OCI-LY7 (cell line): ENCODE measurements at regions not wholly inside any gene's neighbourhood (a gene's known extent, or its start where the extent isn't known, plus 50 kb on each side); places are given as distances from the start of the nearest gene placed in this dataset.

Experiments
- BruUV-seq: library from RNA; stranded (reverse); fragments of 400-500 nt; replicated peaks from 2 replicates; lab custom pipeline; 2021; lab: Mats Ljungman, UMichigan
- CTCF ChIA-PET: fragments of 300-600 bp; sonication (Branson Sonifier 250); formaldehyde crosslinking; loops from one replicate; lab custom pipeline; 2022; ENCODE audit warnings: antibody characterized with exemption; ENCODE audit not compliant: unreplicated experiment; lab: Charles Lee
- POLR2A ChIA-PET: fragments of 300-600 bp; sonication (Branson Sonifier 250); formaldehyde crosslinking; loops from one replicate; lab custom pipeline; 2022; ENCODE audit warnings: antibody characterized with exemption; lab: Charles Lee
- DNase-seq: peaks from one replicate; pipeline ENCODE4 v3.0.0-alpha.2; 2015; ENCODE audit warnings: low spot score
- H2AFZ ChIP-seq: fragments of 200-600 bp; sonication (generic), shearing (Covaris generic); 2 replicates; pipeline ENCODE4 v1.6.1; 2014; ENCODE audit warnings: mild to moderate bottlenecking, antibody characterized with exemption, low read length, moderate library complexity
- H3K27ac ChIP-seq: fragments of 200-600 bp; sonication (generic); 2 replicates; pipeline ENCODE4 v1.5.1; 2014; ENCODE audit warnings: mixed run types, low read depth, mild to moderate bottlenecking, moderate library complexity, low read length, inconsistent platforms; ENCODE audit not compliant: poor library complexity, severe bottlenecking
- H3K36me3 ChIP-seq: fragments of 200-600 bp; sonication (generic); 2 replicates; pipeline ENCODE4 v1.6.1; 2014; ENCODE audit warnings: mild to moderate bottlenecking, antibody characterized with exemption, low read length, moderate library complexity, mixed read lengths; ENCODE audit not compliant: insufficient read depth
- H3K4me1 ChIP-seq: fragments of 200-600 bp; sonication (generic); 2 replicates; pipeline ENCODE4 v1.5.1; 2014; ENCODE audit warnings: mild to moderate bottlenecking, low read length; ENCODE audit not compliant: insufficient read depth, poor library complexity, severe bottlenecking
- H3K4me2 ChIP-seq: fragments of 200-600 bp; sonication (generic); 2 replicates; pipeline ENCODE4 v1.6.1; 2014; ENCODE audit warnings: mild to moderate bottlenecking, low read length
- H3K4me3 ChIP-seq: fragments of 200-600 bp; sonication (generic); 2 replicates; pipeline ENCODE4 v1.5.1; 2014; ENCODE audit warnings: mild to moderate bottlenecking, low read depth, low read length; ENCODE audit not compliant: poor library complexity, severe bottlenecking
- H3K79me2 ChIP-seq: fragments of 200-600 bp; sonication (generic); 2 replicates; pipeline ENCODE4 v1.6.1; 2016; ENCODE audit warnings: low read depth, mild to moderate bottlenecking, low read length, moderate library complexity, mixed read lengths; ENCODE audit not compliant: insufficient read depth
- H3K9me2 ChIP-seq: fragments of 200-600 bp; sonication (generic); 2 replicates; pipeline ENCODE4 v1.6.1; 2016; ENCODE audit warnings: mild to moderate bottlenecking, low read length, mixed read lengths; ENCODE audit not compliant: insufficient read depth
- H3K9me3 ChIP-seq: fragments of 200-600 bp; sonication (generic); 2 replicates; pipeline ENCODE4 v1.6.1; 2014; ENCODE audit warnings: mild to moderate bottlenecking, mixed run types, low read length, mixed read lengths
- H4K20me1 ChIP-seq: fragments of 200-600 bp; sonication (generic); 2 replicates; pipeline ENCODE4 v1.6.1; 2014; ENCODE audit warnings: mild to moderate bottlenecking, antibody characterized with exemption, low read length, moderate library complexity, mixed read lengths; ENCODE audit not compliant: insufficient read depth
- EZH2phosphoT487 ChIP-seq: fragments of 200-600 bp; sonication (generic); IDR thresholded peaks from 2 replicates; pipeline ENCODE4 v1.6.1; 2018; ENCODE audit warnings: low read depth, borderline replicate concordance, mild to moderate bottlenecking, mixed run types, antibody characterized with exemption, low read length, moderate library complexity, mixed read lengths
- intact Hi-C: fragments of 100-400 bp; cut with micrococcal nuclease; formaldehyde crosslinking; loops from one replicate; pipeline ENCODE4 v1.10.0; 2022; ENCODE audit not compliant: unreplicated experiment
- TF ChIP-seq, protein P1 (sequence below): fragments of 200-600 bp; sonication (generic); conservative IDR thresholded peaks from 2 replicates; pipeline ENCODE4 v1.5.1; 2014; ENCODE audit warnings: mild to moderate bottlenecking, antibody characterized with exemption, low read length, moderate library complexity, mixed read lengths

DNA sequence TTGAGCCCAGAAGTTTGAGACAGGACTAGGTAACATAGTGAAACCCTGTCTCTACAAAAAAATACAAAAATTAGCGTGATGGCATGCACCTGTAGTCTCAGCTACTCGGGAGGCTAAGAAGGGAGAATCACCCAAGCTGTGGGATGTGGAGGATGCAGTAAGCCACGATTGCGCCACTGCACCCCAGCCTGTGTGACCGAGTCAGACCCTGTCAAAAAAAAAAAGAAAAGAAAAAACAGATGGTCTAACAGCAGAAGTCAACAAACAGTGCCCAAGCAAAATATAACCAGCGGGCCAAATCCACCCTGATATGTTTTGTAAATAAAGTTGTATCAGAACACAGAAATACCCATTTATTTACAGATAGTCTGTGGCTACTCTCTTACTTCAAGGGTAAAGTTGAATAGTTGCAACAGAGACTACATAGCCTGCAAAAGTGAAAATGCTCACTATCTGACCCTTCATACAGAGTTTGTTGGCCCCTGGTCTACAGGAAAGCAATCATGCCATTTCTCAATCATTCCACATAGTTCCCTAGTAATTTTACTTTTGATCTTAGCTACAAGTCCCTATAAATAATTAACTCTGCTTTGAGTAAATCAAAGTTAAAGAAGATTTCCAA, 383.7 kb downstream of the TLE1 start:
- no peak for DNase-seq
- H3K36me3 ChIP-seq = no peaks in the 10 kb centered on the region
- H3K79me2 ChIP-seq = no peaks in the 10 kb centered on the region
- no peak overlapping the region for H3K4me3 ChIP-seq
- no peak overlapping the region for H3K27ac ChIP-seq
- ChIA-PET CTCF (no interaction called here), POLR2A (no interaction called here)
- H2AFZ ChIP-seq = no peak overlapping the region
- BruUV-seq = no TSS peak
- TF ChIP-seq, protein P1, sequence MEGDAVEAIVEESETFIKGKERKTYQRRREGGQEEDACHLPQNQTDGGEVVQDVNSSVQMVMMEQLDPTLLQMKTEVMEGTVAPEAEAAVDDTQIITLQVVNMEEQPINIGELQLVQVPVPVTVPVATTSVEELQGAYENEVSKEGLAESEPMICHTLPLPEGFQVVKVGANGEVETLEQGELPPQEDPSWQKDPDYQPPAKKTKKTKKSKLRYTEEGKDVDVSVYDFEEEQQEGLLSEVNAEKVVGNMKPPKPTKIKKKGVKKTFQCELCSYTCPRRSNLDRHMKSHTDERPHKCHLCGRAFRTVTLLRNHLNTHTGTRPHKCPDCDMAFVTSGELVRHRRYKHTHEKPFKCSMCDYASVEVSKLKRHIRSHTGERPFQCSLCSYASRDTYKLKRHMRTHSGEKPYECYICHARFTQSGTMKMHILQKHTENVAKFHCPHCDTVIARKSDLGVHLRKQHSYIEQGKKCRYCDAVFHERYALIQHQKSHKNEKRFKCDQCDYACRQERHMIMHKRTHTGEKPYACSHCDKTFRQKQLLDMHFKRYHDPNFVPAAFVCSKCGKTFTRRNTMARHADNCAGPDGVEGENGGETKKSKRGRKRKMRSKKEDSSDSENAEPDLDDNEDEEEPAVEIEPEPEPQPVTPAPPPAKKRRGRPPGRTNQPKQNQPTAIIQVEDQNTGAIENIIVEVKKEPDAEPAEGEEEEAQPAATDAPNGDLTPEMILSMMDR = no peak
- no peak for TF ChIP-seq EZH2phosphoT487
- no peaks in the 10 kb centered on the region for H3K4me1 ChIP-seq
- intact Hi-C loops = no loop called here
- H4K20me1 ChIP-seq = no peaks in the 10 kb centered on the region
- no peaks in the 10 kb centered on the region for H3K9me3 ChIP-seq
- no peak overlapping the region for H3K4me2 ChIP-seq
- H3K9me2 ChIP-seq = no peaks in the 10 kb centered on the region

DNA sequence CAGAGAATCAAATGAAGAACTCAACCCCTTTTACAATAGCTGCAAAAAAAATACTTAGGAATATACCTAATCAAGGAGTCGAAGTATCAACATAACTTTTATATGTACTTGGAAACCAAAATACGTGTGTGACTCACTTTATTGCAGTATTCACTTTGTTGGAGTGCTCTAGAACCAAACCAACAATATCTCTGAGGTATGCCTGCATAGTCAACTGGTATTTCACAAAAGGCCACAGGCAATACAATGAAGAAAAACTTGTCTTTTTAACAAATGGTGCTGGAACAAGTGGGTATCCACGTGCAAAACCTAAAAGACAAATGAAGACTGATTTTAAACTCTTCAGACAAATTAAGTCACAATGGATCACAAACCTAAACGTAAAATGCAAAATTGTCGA, 385.7 kb downstream of the TLE1 start:
- Histone ChIP-seq H3K27ac (no peak overlapping the region), H3K4me3 (no peak overlapping the region), H3K36me3 (no peaks in the 10 kb centered on the region), H4K20me1 (no peaks in the 10 kb centered on the region), H3K9me2 (no peaks in the 10 kb centered on the region), H3K9me3 (0 out of 2 replicates have a peak, but pooled peaks cover 4% of the 10 kb centered on the region), H3K4me1 (no peaks in the 10 kb centered on the region), H3K79me2 (no peaks in the 10 kb centered on the region), H3K4me2 (no peak overlapping the region), H2AFZ (no peak overlapping the region)
- BruUV-seq = no TSS peak
- POLR2A ChIA-PET = no interaction called here
- no peak for DNase-seq
- no peak for TF ChIP-seq EZH2phosphoT487
- TF ChIP-seq, protein P1 = no peak
- CTCF ChIA-PET = no interaction called here
- intact Hi-C loops = no loop called here

DNA sequence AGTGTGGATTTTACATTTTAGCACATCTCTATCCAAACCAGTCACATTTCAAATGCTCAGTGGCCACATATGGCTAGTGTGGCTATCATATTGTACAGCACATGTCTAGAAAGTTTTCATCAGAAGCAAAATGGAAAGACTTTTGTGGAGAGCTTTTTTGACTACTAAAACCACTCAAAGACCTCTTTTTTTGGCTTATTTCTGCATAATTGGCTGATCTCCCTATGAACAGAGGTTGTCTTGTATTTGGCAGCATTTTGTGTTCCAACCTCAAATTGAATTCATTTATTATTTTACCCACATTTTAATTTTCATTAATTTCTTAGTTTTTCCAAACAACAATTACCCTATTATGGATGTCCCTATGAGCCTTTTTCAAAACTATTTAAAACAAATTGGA, 395.7 kb downstream of the TLE1 start:
- POLR2A ChIA-PET = no interaction called here
- no peak overlapping the region for H3K4me3 ChIP-seq
- H3K9me3 ChIP-seq = no peaks in the 10 kb centered on the region
- no peak overlapping the region for H3K27ac ChIP-seq
- TF ChIP-seq EZH2phosphoT487 = no peak
- TF ChIP-seq, protein P1 = no peak
- DNase-seq = no peak
- no peaks in the 10 kb centered on the region for H3K9me2 ChIP-seq
- H3K4me2 ChIP-seq = no peak overlapping the region
- CTCF ChIA-PET = no interaction called here
- H3K4me1 ChIP-seq = no peaks in the 10 kb centered on the region
- H3K79me2 ChIP-seq = no peaks in the 10 kb centered on the region
- no TSS peak for BruUV-seq
- intact Hi-C loops = no loop called here
- no peaks in the 10 kb centered on the region for H4K20me1 ChIP-seq
- no peak overlapping the region for H2AFZ ChIP-seq
- H3K36me3 ChIP-seq = no peaks in the 10 kb centered on the region
